ENCODE measurements at regions not wholly inside any gene's neighbourhood (a gene's known extent, or its start where the extent isn't known, plus 50 kb on each side); places are given as distances from the start of the nearest gene placed in this dataset.

DNA sequence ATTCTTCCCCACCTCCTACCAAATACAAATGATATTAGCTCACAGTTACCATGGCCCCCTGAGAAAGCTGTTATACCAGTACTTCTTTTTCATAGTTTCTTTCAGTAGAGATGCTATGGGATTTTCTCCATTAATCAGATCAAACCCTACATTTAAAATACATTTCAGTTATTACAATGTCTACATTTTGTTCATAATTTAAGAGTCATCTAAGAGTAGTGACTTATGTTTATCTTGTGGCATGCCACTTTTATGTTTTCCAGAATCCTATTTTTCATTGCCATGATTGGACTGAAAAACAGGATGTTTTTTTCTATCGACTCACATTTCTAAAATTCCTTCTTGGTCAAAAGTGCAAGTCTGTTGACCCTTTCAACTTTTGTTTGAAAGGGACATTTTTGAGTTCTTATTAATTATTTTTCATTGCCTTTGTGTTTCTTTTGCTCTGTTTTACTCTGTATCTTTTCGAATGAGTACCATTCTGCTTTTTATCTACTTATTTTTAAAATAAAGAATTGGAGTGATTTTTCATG is 77.4 kb upstream of the ANXA1 start:
- no peaks in the 10 kb centered on the region for H3K36me3 ChIP-seq
- no peaks in the 10 kb centered on the region for H3K9me3 ChIP-seq (replicated peaks)
- H3K4me3 ChIP-seq = no peak overlapping the region
- DNase-seq (ENCODE audit: low read depth in 1 of 2, low spot score in 2 of 2) = peak in 1 of 2 experiments; percentile 72
- no peaks in the 10 kb centered on the region for H3K27me3 ChIP-seq (replicated peaks)
- peak overlapping the region; percentile 94 for H3K27ac ChIP-seq
- H3K4me1 ChIP-seq (replicated peaks) = peaks cover 20% of the 10 kb centered on the region

- Histone ChIP-seq H3K27ac (peak overlapping the region; percentile 94), H3K4me1 (replicated peaks) (peaks cover 20% of the 10 kb centered on the region), H3K36me3 (no peaks in the 10 kb centered on the region), H3K9me3 (replicated peaks) (no peaks in the 10 kb centered on the region), H3K27me3 (replicated peaks) (no peaks in the 10 kb centered on the region), H3K4me3 (no peak overlapping the region)
- peak; percentile 44 to 79 for DNase-seq (ENCODE audit: low read depth in 1 of 2, low spot score in 2 of 2)
Observed at GRCh38 chr9:73073337-73074175, 78.1 kb upstream of the ANXA1 start.

- no peaks in the 10 kb centered on the region for H3K4me1 ChIP-seq (replicated peaks)
- H3K4me3 ChIP-seq = no peak overlapping the region
- H3K27ac ChIP-seq = no peak overlapping the region
- H3K36me3 ChIP-seq = no peaks in the 10 kb centered on the region
- no peaks in the 10 kb centered on the region for H3K27me3 ChIP-seq (replicated peaks)
- no peak for DNase-seq (ENCODE audit: low read depth in 1 of 2, low spot score in 2 of 2)
- H3K9me3 ChIP-seq (replicated peaks) = no peaks in the 10 kb centered on the region
Observed at GRCh38 chr9:73067074-73067473, 84.6 kb upstream of the ANXA1 start.

DNA sequence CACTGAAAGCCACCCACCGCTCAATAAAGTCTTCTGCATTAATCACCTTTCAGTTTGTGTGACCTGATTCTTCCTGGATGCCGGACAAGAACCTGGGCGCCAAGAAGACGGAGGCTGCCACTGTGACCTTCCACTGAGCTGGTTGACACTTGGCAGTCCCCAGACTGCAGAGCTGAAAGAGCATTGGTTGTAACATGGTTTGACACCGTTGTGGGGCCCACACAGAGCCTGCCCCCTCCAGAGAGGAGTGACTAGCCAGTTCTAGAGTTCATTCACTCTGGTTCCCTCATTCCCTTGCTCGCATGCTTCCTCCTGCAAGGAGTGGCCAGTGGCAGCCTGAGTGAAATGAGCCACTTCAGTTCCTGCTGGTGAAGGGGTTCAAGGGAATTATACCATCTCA is 86.2 kb upstream of the ANXA1 start:
- Histone ChIP-seq H3K27me3 (replicated peaks) (no peaks in the 10 kb centered on the region), H3K36me3 (no peaks in the 10 kb centered on the region), H3K27ac (no peak overlapping the region), H3K9me3 (replicated peaks) (no peaks in the 10 kb centered on the region), H3K4me1 (replicated peaks) (no peaks in the 10 kb centered on the region; the same call in 1 of the 2 replicates), H3K4me3 (no peak overlapping the region)
- DNase-seq (ENCODE audit: low read depth in 1 of 2, low spot score in 2 of 2) = no peak

DNA sequence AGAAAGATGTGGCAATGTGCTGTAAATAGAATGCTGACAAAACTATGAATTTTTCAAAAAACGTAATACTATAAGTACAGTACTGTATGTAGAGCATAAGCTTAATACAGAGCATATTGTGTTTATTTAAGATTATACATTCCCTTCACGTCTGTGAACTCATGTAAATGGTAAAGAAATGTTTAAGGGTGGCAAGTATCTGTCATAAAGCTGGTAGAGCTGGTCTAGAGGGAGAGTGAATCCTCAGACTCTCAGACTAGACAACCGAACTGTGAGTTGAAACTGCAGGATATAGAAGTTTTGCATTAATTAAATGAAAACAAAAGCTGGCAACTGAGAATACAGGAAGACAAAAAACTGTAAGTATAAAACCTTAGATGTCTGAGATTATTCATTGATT is 87.3 kb upstream of the ANXA1 start:
- no peaks in the 10 kb centered on the region for H3K36me3 ChIP-seq
- H3K27me3 ChIP-seq (replicated peaks) = no peaks in the 10 kb centered on the region
- no peaks in the 10 kb centered on the region for H3K9me3 ChIP-seq (replicated peaks)
- H3K4me3 ChIP-seq = no peak overlapping the region
- peaks cover 3% of the 10 kb centered on the region; the same call in 1 of the 2 replicates for H3K4me1 ChIP-seq (replicated peaks)
- H3K27ac ChIP-seq = no peak overlapping the region
- no peak for DNase-seq (ENCODE audit: low read depth in 1 of 2, low spot score in 2 of 2)

- no peaks in the 10 kb centered on the region for H3K36me3 ChIP-seq
- H3K27me3 ChIP-seq (replicated peaks) = no peaks in the 10 kb centered on the region
- DNase-seq (ENCODE audit: low read depth in 1 of 2, low spot score in 2 of 2) = no peak
Observed at GRCh38 chr9:73061146-73061545, 90.5 kb upstream of the ANXA1 start.

GRCh38 chr9:73059247-73059646 is 92.4 kb upstream of the ANXA1 start:
- no peaks in the 10 kb centered on the region for H3K9me3 ChIP-seq (replicated peaks)
- H3K4me3 ChIP-seq = no peak overlapping the region
- no peaks in the 10 kb centered on the region for H3K27me3 ChIP-seq (replicated peaks)
- no peak for DNase-seq (ENCODE audit: low read depth in 1 of 2, low spot score in 2 of 2)
- no peak overlapping the region for H3K27ac ChIP-seq
- H3K4me1 ChIP-seq (replicated peaks) = peaks cover 3% of the 10 kb centered on the region; the same call in 1 of the 2 replicates
- no peaks in the 10 kb centered on the region for H3K36me3 ChIP-seq

More at GRCh38 chr9:73061146-73061545, 90.5 kb upstream of the ANXA1 start:
- no peak overlapping the region for H3K27ac ChIP-seq
- no peaks in the 10 kb centered on the region for H3K9me3 ChIP-seq (replicated peaks)
- H3K4me3 ChIP-seq = no peak overlapping the region
- peaks cover 3% of the 10 kb centered on the region; the same call in 1 of the 2 replicates for H3K4me1 ChIP-seq (replicated peaks)

DNA sequence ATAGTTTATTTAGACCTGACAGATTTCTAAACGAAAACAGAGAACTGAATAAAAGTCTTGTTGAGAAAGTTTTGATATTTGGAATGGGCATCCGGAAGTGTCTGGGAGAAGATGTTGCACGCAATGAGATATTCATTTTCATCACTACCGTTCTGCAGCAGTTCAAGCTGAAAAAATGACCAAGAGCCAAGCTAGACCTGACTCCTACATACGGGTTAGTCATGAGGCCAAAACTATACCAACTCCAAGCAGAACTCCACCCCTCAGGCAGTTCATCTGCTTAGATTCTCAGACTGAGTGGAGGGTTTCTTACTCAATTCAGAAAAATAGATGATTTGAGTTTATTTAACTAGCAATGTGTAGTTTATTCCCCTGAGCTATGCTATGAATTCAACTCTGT is 95.4 kb upstream of the ANXA1 start:
- Histone ChIP-seq H3K27me3 (replicated peaks) (no peaks in the 10 kb centered on the region), H3K36me3 (no peaks in the 10 kb centered on the region), H3K4me3 (no peak overlapping the region), H3K27ac (no peak overlapping the region), H3K9me3 (replicated peaks) (no peaks in the 10 kb centered on the region), H3K4me1 (replicated peaks) (peaks cover 3% of the 10 kb centered on the region; the same call in 1 of the 2 replicates)
- no peak for DNase-seq (ENCODE audit: low read depth in 1 of 2, low spot score in 2 of 2)

DNA sequence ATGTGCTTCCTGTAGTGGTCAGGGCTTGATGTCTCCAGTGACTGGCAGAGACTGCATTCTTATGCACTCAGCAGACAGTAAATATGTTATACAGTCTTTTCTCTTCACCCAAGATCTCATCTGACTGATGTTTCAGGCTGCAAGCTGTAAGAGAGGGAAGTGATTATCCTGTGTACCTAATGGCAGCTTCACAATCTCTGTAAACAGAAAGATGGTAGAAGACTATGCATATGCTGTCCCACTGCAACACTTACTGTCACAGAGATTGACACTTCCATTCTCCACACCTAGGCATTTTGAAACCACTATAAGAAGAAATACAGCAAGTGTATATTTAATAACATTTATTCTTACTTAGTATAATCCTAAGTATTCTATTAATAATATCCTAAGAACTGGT is 97.6 kb upstream of the ANXA1 start:
- no peak for DNase-seq (ENCODE audit: low read depth in 1 of 2, low spot score in 2 of 2)
- peaks cover 8% of the 10 kb centered on the region for H3K4me1 ChIP-seq (replicated peaks)
- no peaks in the 10 kb centered on the region for H3K36me3 ChIP-seq
- H3K9me3 ChIP-seq (replicated peaks) = no peaks in the 10 kb centered on the region
- no peak overlapping the region for H3K27ac ChIP-seq
- no peaks in the 10 kb centered on the region for H3K27me3 ChIP-seq (replicated peaks)
- H3K4me3 ChIP-seq = no peak overlapping the region

GRCh38 chr9:73053543-73053942 is 98.1 kb upstream of the ANXA1 start:
- H3K36me3 ChIP-seq = no peaks in the 10 kb centered on the region
- DNase-seq (ENCODE audit: low read depth in 1 of 2, low spot score in 2 of 2) = no peak
- H3K4me1 ChIP-seq (replicated peaks) = peaks cover 8% of the 10 kb centered on the region

GRCh38 chr9:73050887-73051550 is 98.2 kb upstream of the ALDH1A1 start:
- DNase-seq (ENCODE audit: low read depth in 1 of 2, low spot score in 2 of 2) = no peak
- H3K4me1 ChIP-seq (replicated peaks) = peaks cover 8% of the 10 kb centered on the region
- no peak overlapping the region for H3K4me3 ChIP-seq
- H3K27ac ChIP-seq = peak overlapping the region; percentile 64; the same call in 1 of the 2 replicates
- no peaks in the 10 kb centered on the region for H3K9me3 ChIP-seq (replicated peaks)
- H3K27me3 ChIP-seq (replicated peaks) = no peaks in the 10 kb centered on the region
- H3K36me3 ChIP-seq = no peaks in the 10 kb centered on the region

More at GRCh38 chr9:73053543-73053942, 98.1 kb upstream of the ANXA1 start:
- Histone ChIP-seq H3K9me3 (replicated peaks) (no peaks in the 10 kb centered on the region), H3K27me3 (replicated peaks) (no peaks in the 10 kb centered on the region), H3K27ac (no peak overlapping the region), H3K4me3 (no peak overlapping the region)

- peak in 1 of 2 experiments; percentile 33 for DNase-seq (ENCODE audit: low read depth in 1 of 2, low spot score in 2 of 2)
- Histone ChIP-seq H3K27me3 (replicated peaks) (no peaks in the 10 kb centered on the region), H3K4me3 (no peak overlapping the region), H3K9me3 (replicated peaks) (no peaks in the 10 kb centered on the region), H3K27ac (peak overlapping the region; percentile 64), H3K36me3 (no peaks in the 10 kb centered on the region), H3K4me1 (replicated peaks) (peaks cover 8% of the 10 kb centered on the region)
Observed at GRCh38 chr9:73050065-73050816, 97.4 kb upstream of the ALDH1A1 start.

GRCh38 chr9:73049280-73049679 is 96.4 kb upstream of the ALDH1A1 start:
- no peak overlapping the region for H3K4me3 ChIP-seq
- no peaks in the 10 kb centered on the region for H3K9me3 ChIP-seq (replicated peaks)
- no peaks in the 10 kb centered on the region for H3K27me3 ChIP-seq (replicated peaks)
- no peak for DNase-seq (ENCODE audit: low read depth in 1 of 2, low spot score in 2 of 2)
- H3K27ac ChIP-seq = no peak overlapping the region
- peaks cover 8% of the 10 kb centered on the region for H3K4me1 ChIP-seq (replicated peaks)
- no peaks in the 10 kb centered on the region for H3K36me3 ChIP-seq
